ENCODE measurements at regions not wholly inside any gene's neighbourhood (a gene's known extent, or its start where the extent isn't known, plus 50 kb on each side); places are given as distances from the start of the nearest gene placed in this dataset.

DNA sequence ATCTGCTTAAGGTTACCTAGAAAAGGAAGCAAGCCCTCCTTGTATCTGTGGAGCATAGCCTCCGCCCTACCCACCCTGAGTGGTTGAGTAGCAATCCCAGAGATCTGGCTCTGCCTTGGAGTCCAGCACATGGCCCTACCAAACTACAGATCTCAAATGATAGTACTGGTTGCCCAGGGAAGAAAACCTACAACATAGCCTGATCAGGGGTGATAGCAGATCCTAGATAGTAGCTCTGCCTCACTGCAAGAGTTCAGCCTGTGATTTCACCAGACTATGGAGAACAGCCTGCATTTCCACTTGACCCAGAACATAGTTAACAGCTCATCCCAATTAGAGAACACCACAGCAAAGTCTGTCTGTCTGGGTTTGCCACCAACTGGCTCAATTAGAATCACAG, 279.5 kb downstream of the ETNK1 start:
- TF ChIP-seq, protein P1, sequence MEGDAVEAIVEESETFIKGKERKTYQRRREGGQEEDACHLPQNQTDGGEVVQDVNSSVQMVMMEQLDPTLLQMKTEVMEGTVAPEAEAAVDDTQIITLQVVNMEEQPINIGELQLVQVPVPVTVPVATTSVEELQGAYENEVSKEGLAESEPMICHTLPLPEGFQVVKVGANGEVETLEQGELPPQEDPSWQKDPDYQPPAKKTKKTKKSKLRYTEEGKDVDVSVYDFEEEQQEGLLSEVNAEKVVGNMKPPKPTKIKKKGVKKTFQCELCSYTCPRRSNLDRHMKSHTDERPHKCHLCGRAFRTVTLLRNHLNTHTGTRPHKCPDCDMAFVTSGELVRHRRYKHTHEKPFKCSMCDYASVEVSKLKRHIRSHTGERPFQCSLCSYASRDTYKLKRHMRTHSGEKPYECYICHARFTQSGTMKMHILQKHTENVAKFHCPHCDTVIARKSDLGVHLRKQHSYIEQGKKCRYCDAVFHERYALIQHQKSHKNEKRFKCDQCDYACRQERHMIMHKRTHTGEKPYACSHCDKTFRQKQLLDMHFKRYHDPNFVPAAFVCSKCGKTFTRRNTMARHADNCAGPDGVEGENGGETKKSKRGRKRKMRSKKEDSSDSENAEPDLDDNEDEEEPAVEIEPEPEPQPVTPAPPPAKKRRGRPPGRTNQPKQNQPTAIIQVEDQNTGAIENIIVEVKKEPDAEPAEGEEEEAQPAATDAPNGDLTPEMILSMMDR (IDR thresholded peaks at IDR 0.05; ENCODE audit: low read depth, low read length, poor library complexity, severe bottlenecking) = no peak
- no peak for TF ChIP-seq EZH2phosphoT487 (IDR thresholded peaks at IDR 0.05; ENCODE audit: borderline replicate concordance, low read length)
